ENCODE measurements at regions not wholly inside any gene's neighbourhood (a gene's known extent, or its start where the extent isn't known, plus 50 kb on each side); places are given as distances from the start of the nearest gene placed in this dataset.

- no peak for TF ChIP-seq CTCF (IDR thresholded peaks at IDR 0.05; ENCODE audit: borderline replicate concordance, extremely low read depth, insufficient read depth)
- Histone ChIP-seq H3K9ac (ENCODE audit: low read length in 3 of 3) (no peak overlapping the region), H3K27me3 (ENCODE audit: control insufficient read depth, insufficient read depth, low read length) (no peaks in the 10 kb centered on the region), H3K36me3 (ENCODE audit: control insufficient read depth in 2 of 3, insufficient read depth in 3 of 3, low read length in 3 of 3) (no peaks in the 10 kb centered on the region), H3K27ac (ENCODE audit: low read depth in 2 of 2, low read length in 2 of 2) (no peak overlapping the region), H3K4me3 (ENCODE audit: low read length in 3 of 3) (no peak overlapping the region), H3K4me1 (ENCODE audit: control insufficient read depth in 2 of 3, insufficient read depth in 2 of 3, low read depth in 1 of 3, low read length in 3 of 3) (peaks cover 0 to 3% (median 0%) of the 10 kb centered on the region in 3 donors), H3K9me3 (ENCODE audit: control insufficient read depth in 2 of 3, insufficient read depth in 1 of 3, low read length in 3 of 3) (no peaks in the 10 kb centered on the region)
- intact Hi-C loops (cut with DNase I): no loop called here
- no peak for FAIRE-seq
- no peak for DNase-seq
Observed at GRCh38 chr5:103358305-103358995, 99.9 kb downstream of the MACIR start.

- FAIRE-seq (no peak), DNase-seq (no peak)
- no peaks in the 10 kb centered on the region for H3K27me3 ChIP-seq (ENCODE audit: control insufficient read depth, insufficient read depth, low read length)
- peaks cover 0 to 3% (median 0%) of the 10 kb centered on the region in 3 donors for H3K4me1 ChIP-seq (ENCODE audit: control insufficient read depth in 2 of 3, insufficient read depth in 2 of 3, low read depth in 1 of 3, low read length in 3 of 3)
- no peaks in the 10 kb centered on the region for H3K36me3 ChIP-seq (ENCODE audit: control insufficient read depth in 2 of 3, insufficient read depth in 3 of 3, low read length in 3 of 3)
- TF ChIP-seq CTCF (IDR thresholded peaks at IDR 0.05; ENCODE audit: borderline replicate concordance, extremely low read depth, insufficient read depth): no peak
- no peak overlapping the region for H3K4me3 ChIP-seq (ENCODE audit: low read length in 3 of 3)
- no peak overlapping the region for H3K27ac ChIP-seq (ENCODE audit: low read depth in 2 of 2, low read length in 2 of 2)
- no peaks in the 10 kb centered on the region for H3K9me3 ChIP-seq (ENCODE audit: control insufficient read depth in 2 of 3, insufficient read depth in 1 of 3, low read length in 3 of 3)
- intact Hi-C loops (cut with DNase I): no loop called here
- H3K9ac ChIP-seq (ENCODE audit: low read length in 3 of 3): no peak overlapping the region
Observed at GRCh38 chr5:103357636-103358035, 99.1 kb downstream of the MACIR start.

GRCh38 chr5:103356350-103357091, 98.0 kb downstream of the MACIR start:
- Histone ChIP-seq H3K27ac (ENCODE audit: low read depth in 2 of 2, low read length in 2 of 2) (no peak overlapping the region), H3K9me3 (ENCODE audit: control insufficient read depth in 2 of 3, insufficient read depth in 1 of 3, low read length in 3 of 3) (no peaks in the 10 kb centered on the region), H3K4me1 (ENCODE audit: control insufficient read depth in 2 of 3, insufficient read depth in 2 of 3, low read depth in 1 of 3, low read length in 3 of 3) (peaks cover 0 to 3% (median 0%) of the 10 kb centered on the region in 3 donors), H3K36me3 (ENCODE audit: control insufficient read depth in 2 of 3, insufficient read depth in 3 of 3, low read length in 3 of 3) (no peaks in the 10 kb centered on the region), H3K27me3 (ENCODE audit: control insufficient read depth, insufficient read depth, low read length) (no peaks in the 10 kb centered on the region), H3K4me3 (ENCODE audit: low read length in 3 of 3) (no peak overlapping the region), H3K9ac (ENCODE audit: low read length in 3 of 3) (no peak overlapping the region)
- intact Hi-C loops (cut with DNase I): no loop called here
- TF ChIP-seq CTCF (IDR thresholded peaks at IDR 0.05; ENCODE audit: borderline replicate concordance, extremely low read depth, insufficient read depth): no peak
- FAIRE-seq: no peak
- DNase-seq: no peak
